NCI-H1417 (cell line): ENCODE measurements at regions not wholly inside any gene's neighbourhood (a gene's known extent, or its start where the extent isn't known, plus 50 kb on each side); places are given as distances from the start of the nearest gene placed in this dataset.

Experiments
- DNase-seq, 3 experiments: peaks; one replicate each; lab custom pipeline; 2025; lab: John Stamatoyannopoulos, UW

- DNase-seq = no peak
These were observed 788.0 kb downstream of the C4orf33 start for GRCh38 chr4:129883996-129884395.

GRCh38 chr4:129897111-129897510, 801.2 kb downstream of the C4orf33 start:
- no peak for DNase-seq

GRCh38 chr4:129899849-129900248, 803.9 kb downstream of the C4orf33 start:
- peak in 2 of 3 experiments; percentile 4 to 49 for DNase-seq

GRCh38 chr4:129900430-129900953, 804.5 kb downstream of the C4orf33 start:
- DNase-seq = no peak

- DNase-seq = no peak
These were observed 805.3 kb downstream of the C4orf33 start for GRCh38 chr4:129901205-129901604.

GRCh38 chr4:129903861-129904260, 807.9 kb downstream of the C4orf33 start:
- no peak for DNase-seq

GRCh38 chr4:129905256-129905655, 809.3 kb downstream of the C4orf33 start:
- no peak for DNase-seq

GRCh38 chr4:129908117-129908516, 812.2 kb downstream of the C4orf33 start:
- DNase-seq = no peak

GRCh38 chr4:129916991-129917390, 821.0 kb downstream of the C4orf33 start:
- no peak for DNase-seq

- peak in 2 of 3 experiments; percentile 32 to 69 for DNase-seq
These were observed 821.7 kb downstream of the C4orf33 start for GRCh38 chr4:129917651-129918050.

- DNase-seq = peak in 1 of 3 experiments; percentile 58
These were observed 831.0 kb downstream of the C4orf33 start for GRCh38 chr4:129926936-129927335.

- peak in 2 of 3 experiments; percentile 14 to 47 for DNase-seq
These were observed 833.1 kb downstream of the C4orf33 start for GRCh38 chr4:129929052-129929451.

GRCh38 chr4:129929984-129930383, 834.0 kb downstream of the C4orf33 start:
- DNase-seq = no peak

- DNase-seq = no peak
These were observed 854.3 kb downstream of the C4orf33 start for GRCh38 chr4:129950217-129950616.

GRCh38 chr4:129966175-129966574, 870.2 kb downstream of the C4orf33 start:
- no peak for DNase-seq

- DNase-seq = no peak
These were observed 872.4 kb downstream of the C4orf33 start for GRCh38 chr4:129968366-129968765.

GRCh38 chr4:129968778-129969177, 872.8 kb downstream of the C4orf33 start:
- no peak for DNase-seq

GRCh38 chr4:129970801-129971200, 874.8 kb downstream of the C4orf33 start:
- no peak for DNase-seq

GRCh38 chr4:129971419-129971818, 875.5 kb downstream of the C4orf33 start:
- DNase-seq = no peak

- peak in 1 of 3 experiments; percentile 28 for DNase-seq
These were observed 876.3 kb downstream of the C4orf33 start for GRCh38 chr4:129972257-129972656.

GRCh38 chr4:129974730-129975129, 878.8 kb downstream of the C4orf33 start:
- no peak for DNase-seq

- no peak for DNase-seq
These were observed 882.4 kb downstream of the C4orf33 start for GRCh38 chr4:129978315-129978714.

- no peak for DNase-seq
These were observed 893.0 kb downstream of the C4orf33 start for GRCh38 chr4:129988957-129989356.

GRCh38 chr4:129994715-129995114, 898.8 kb downstream of the C4orf33 start:
- DNase-seq = no peak
